ENCODE measurements at regions not wholly inside any gene's neighbourhood (a gene's known extent, or its start where the extent isn't known, plus 50 kb on each side); places are given as distances from the start of the nearest gene placed in this dataset.

GRCh38 chr5:138629392-138629791 lies 54.2 kb upstream of the HSPA9 start:
- H3K9me2 ChIP-seq (ENCODE audit: insufficient read depth, low read length), result no peaks in the 10 kb centered on the region
- H3K27ac ChIP-seq (ENCODE audit: low read length), result no peak overlapping the region
- no peaks in the 10 kb centered on the region for H3K79me2 ChIP-seq (replicated peaks; ENCODE audit: insufficient read depth, low read length)
- H3K4me3 ChIP-seq (ENCODE audit: low read length), result no peak overlapping the region
- TF ChIP-seq TAF1 (IDR thresholded peaks at IDR 0.05; ENCODE audit: low read depth), result no peak
- no peak for TF ChIP-seq SMC3 (conservative IDR thresholded peaks at IDR 0.05; ENCODE audit: poor library complexity)
- TF ChIP-seq EZH2 (IDR thresholded peaks at IDR 0.05; ENCODE audit: borderline replicate concordance, insufficient read depth, low read length, poor library complexity, severe bottlenecking), result no peak
- no peak for TF ChIP-seq POLR2AphosphoS5 (IDR thresholded peaks at IDR 0.05)
- TF ChIP-seq CTCF (IDR thresholded peaks at IDR 0.05; ENCODE audit: poor library complexity, severe bottlenecking), result no peak
- TF ChIP-seq REST (IDR thresholded peaks at IDR 0.05; ENCODE audit: borderline replicate concordance), result no peak
- no peak for TF ChIP-seq RAD21 (conservative IDR thresholded peaks at IDR 0.05)
- TF ChIP-seq MXI1 (conservative IDR thresholded peaks at IDR 0.05; ENCODE audit: poor library complexity, severe bottlenecking), result no peak
- TF ChIP-seq EP300 (conservative IDR thresholded peaks at IDR 0.05; ENCODE audit: poor library complexity, severe bottlenecking), result no peak
- no peaks in the 10 kb centered on the region for H3K36me3 ChIP-seq (ENCODE audit: insufficient read depth, low read length)
- no peaks in the 10 kb centered on the region for H3K9me3 ChIP-seq (ENCODE audit: low read length)
- no peaks in the 10 kb centered on the region for H4K20me1 ChIP-seq (ENCODE audit: insufficient read depth)
- no peaks in the 10 kb centered on the region for H3F3A ChIP-seq (ENCODE audit: insufficient read depth, low read length, poor library complexity, severe bottlenecking)
- no peak overlapping the region for H3K9ac ChIP-seq (ENCODE audit: low read length)
- H3K4me2 ChIP-seq (ENCODE audit: low read length), result no peak overlapping the region
- no peaks in the 10 kb centered on the region for H3K27me3 ChIP-seq (ENCODE audit: insufficient read depth, low read depth, low read length)
- no peak overlapping the region for H2AFZ ChIP-seq (ENCODE audit: low read depth, low read length)

GRCh38 chr5:138626333-138626944 lies 51.2 kb upstream of the HSPA9 start:
- no peak for TF ChIP-seq REST (IDR thresholded peaks at IDR 0.05; ENCODE audit: borderline replicate concordance)
- no peak for TF ChIP-seq MXI1 (conservative IDR thresholded peaks at IDR 0.05; ENCODE audit: poor library complexity, severe bottlenecking)
- TF ChIP-seq TAF1 (IDR thresholded peaks at IDR 0.05; ENCODE audit: low read depth), result no peak
- no peak for TF ChIP-seq SMC3 (conservative IDR thresholded peaks at IDR 0.05; ENCODE audit: poor library complexity)
- TF ChIP-seq CTCF (IDR thresholded peaks at IDR 0.05; ENCODE audit: poor library complexity, severe bottlenecking), result no peak
- no peak for TF ChIP-seq POLR2AphosphoS5 (IDR thresholded peaks at IDR 0.05)
- no peak for TF ChIP-seq EZH2 (IDR thresholded peaks at IDR 0.05; ENCODE audit: borderline replicate concordance, insufficient read depth, low read length, poor library complexity, severe bottlenecking)
- TF ChIP-seq RAD21 (conservative IDR thresholded peaks at IDR 0.05), result no peak
- TF ChIP-seq EP300 (conservative IDR thresholded peaks at IDR 0.05; ENCODE audit: poor library complexity, severe bottlenecking), result no peak
- H4K20me1 ChIP-seq (ENCODE audit: insufficient read depth), result no peaks in the 10 kb centered on the region
- H3K79me2 ChIP-seq (replicated peaks; ENCODE audit: insufficient read depth, low read length), result no peaks in the 10 kb centered on the region
- no peaks in the 10 kb centered on the region for H3F3A ChIP-seq (ENCODE audit: insufficient read depth, low read length, poor library complexity, severe bottlenecking)
- H3K27me3 ChIP-seq (ENCODE audit: insufficient read depth, low read depth, low read length), result no peaks in the 10 kb centered on the region
- no peak overlapping the region for H3K9ac ChIP-seq (ENCODE audit: low read length)
- H3K36me3 ChIP-seq (ENCODE audit: insufficient read depth, low read length), result no peaks in the 10 kb centered on the region
- H3K9me3 ChIP-seq (ENCODE audit: low read length), result no peaks in the 10 kb centered on the region
- H2AFZ ChIP-seq (ENCODE audit: low read depth, low read length), result no peak overlapping the region
- H3K4me2 ChIP-seq (ENCODE audit: low read length), result no peak overlapping the region
- no peak overlapping the region for H3K4me3 ChIP-seq (ENCODE audit: low read length)
- H3K9me2 ChIP-seq (ENCODE audit: insufficient read depth, low read length), result no peaks in the 10 kb centered on the region
- no peak overlapping the region for H3K27ac ChIP-seq (ENCODE audit: low read length)

All from neural cell (in vitro differentiated cells).